HG03025 (cell line): ENCODE measurements at regions not wholly inside any gene's neighbourhood (a gene's known extent, or its start where the extent isn't known, plus 50 kb on each side); places are given as distances from the start of the nearest gene placed in this dataset.
"Not testable (repeated sequence)": the region's sequence is repeated elsewhere in the genome, so short reads cannot be mapped to it uniquely, and the experiment has no call there.

Source experiments
- ATAC-seq: cut with Tn5 transposase; IDR thresholded peaks from one replicate; pipeline ENCODE4 v1.9.1; 2021; ENCODE audit warnings: mild to moderate bottlenecking, moderate library complexity; ENCODE audit not compliant: unreplicated experiment, low FRiP score

- no peak for ATAC-seq
These were observed 544.1 kb upstream of the CDH7 start for GRCh38 chr18:65206551-65207260.

GRCh38 chr18:65202091-65202490, 548.7 kb upstream of the CDH7 start:
- ATAC-seq: no peak

GRCh38 chr18:65175681-65176080, 575.1 kb upstream of the CDH7 start:
- no peak for ATAC-seq

GRCh38 chr18:65162086-65162485, 588.7 kb upstream of the CDH7 start:
- not testable (repeated sequence) for ATAC-seq

- no peak for ATAC-seq
These were observed 604.3 kb upstream of the CDH7 start for GRCh38 chr18:65146482-65147021.

- no peak for ATAC-seq
These were observed 605.5 kb upstream of the CDH7 start for GRCh38 chr18:65145312-65145711.

- no peak for ATAC-seq
These were observed 617.2 kb upstream of the CDH7 start for GRCh38 chr18:65133610-65134009.

GRCh38 chr18:65124633-65125032, 626.2 kb upstream of the CDH7 start:
- ATAC-seq: no peak

GRCh38 chr18:65103864-65104263, 646.9 kb upstream of the CDH7 start:
- no peak for ATAC-seq

- ATAC-seq: no peak
These were observed 657.5 kb upstream of the CDH7 start for GRCh38 chr18:65093346-65093745.

GRCh38 chr18:65091744-65092329, 659.0 kb upstream of the CDH7 start:
- ATAC-seq: no peak

- ATAC-seq: no peak
These were observed 667.9 kb upstream of the CDH7 start for GRCh38 chr18:65082907-65083306.

GRCh38 chr18:65081786-65082185, 669.0 kb upstream of the CDH7 start:
- ATAC-seq: no peak

- no peak for ATAC-seq
These were observed 677.7 kb upstream of the CDH7 start for GRCh38 chr18:65073060-65073550.

- ATAC-seq: no peak
These were observed 693.3 kb upstream of the CDH7 start for GRCh38 chr18:65057439-65058083.

GRCh38 chr18:65056575-65056974, 694.2 kb upstream of the CDH7 start:
- no peak for ATAC-seq

GRCh38 chr18:65049586-65049985, 701.2 kb upstream of the CDH7 start:
- ATAC-seq: no peak

GRCh38 chr18:65039578-65039977, 711.2 kb upstream of the CDH7 start:
- no peak for ATAC-seq

GRCh38 chr18:65035701-65036100, 715.1 kb upstream of the CDH7 start:
- no peak for ATAC-seq

- ATAC-seq: no peak
These were observed 725.1 kb upstream of the CDH7 start for GRCh38 chr18:65025756-65026155.

GRCh38 chr18:65021021-65021420, 729.8 kb upstream of the CDH7 start:
- ATAC-seq: no peak
